Stimulated activated CD4-positive, alpha-beta T cell treated with anti-CD3 and anti-CD28 coated beads, Interleukin-15, amount 100 ng/mL, for 48 hours (primary cell): ENCODE measurements at regions not wholly inside any gene's neighbourhood (a gene's known extent, or its start where the extent isn't known, plus 50 kb on each side); places are given as distances from the start of the nearest gene placed in this dataset.

ENCODE experiments used
- DNase-seq, 2 donors: peaks; one replicate each; pipeline ENCODE4 v3.0.0-alpha.2; 2020; ENCODE audit warnings: low read depth in 2 of 2

DNA sequence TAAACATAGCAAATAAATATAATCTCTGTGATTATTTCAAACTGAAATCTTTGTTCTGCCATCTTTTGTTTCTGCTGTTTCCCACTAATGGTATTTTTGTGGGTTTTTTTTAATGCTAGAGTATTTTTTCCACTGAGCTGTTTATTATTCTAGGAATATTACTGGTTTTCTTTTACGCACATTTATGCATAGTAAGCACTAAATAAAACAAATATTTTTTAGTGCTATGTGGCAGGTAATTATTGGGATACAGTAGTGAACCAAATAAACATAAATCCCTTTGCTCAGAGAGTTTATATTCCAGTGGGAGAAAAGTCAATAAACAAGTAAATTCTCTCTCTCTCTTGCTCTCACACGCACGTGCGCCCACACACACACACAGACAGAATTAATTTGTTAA, 397.4 kb downstream of the PRDM5 start:
- no peak for DNase-seq

- no peak for DNase-seq
Observed at GRCh38 chr4:120524237-120524636, 398.3 kb downstream of the PRDM5 start.

GRCh38 chr4:120520761-120521160, 401.8 kb downstream of the PRDM5 start:
- no peak for DNase-seq

- DNase-seq = no peak
Observed at GRCh38 chr4:120517966-120518365, 404.6 kb downstream of the PRDM5 start.

DNA sequence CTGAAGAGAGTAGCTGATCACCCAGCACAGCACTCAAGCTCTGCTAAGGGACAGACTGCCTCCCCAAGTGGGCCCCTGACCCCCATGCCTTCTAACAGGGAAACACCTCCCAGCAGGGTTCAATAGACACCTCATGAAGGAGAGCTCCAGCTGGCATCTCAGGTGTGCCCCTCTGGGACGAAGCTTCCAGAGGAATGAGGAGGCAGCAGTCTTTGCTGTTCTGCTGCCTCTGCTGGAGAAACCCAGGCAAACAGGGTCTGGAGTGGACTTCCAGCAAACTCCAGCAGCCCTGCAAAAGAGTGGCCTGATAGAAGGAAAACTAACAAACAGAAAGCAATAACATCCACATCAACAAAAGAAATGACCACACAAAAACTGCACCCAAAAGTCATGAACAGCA, 412.8 kb downstream of the PRDM5 start:
- DNase-seq = no peak

- no peak for DNase-seq
Observed at GRCh38 chr4:120509222-120509621, 413.3 kb downstream of the PRDM5 start.

DNA sequence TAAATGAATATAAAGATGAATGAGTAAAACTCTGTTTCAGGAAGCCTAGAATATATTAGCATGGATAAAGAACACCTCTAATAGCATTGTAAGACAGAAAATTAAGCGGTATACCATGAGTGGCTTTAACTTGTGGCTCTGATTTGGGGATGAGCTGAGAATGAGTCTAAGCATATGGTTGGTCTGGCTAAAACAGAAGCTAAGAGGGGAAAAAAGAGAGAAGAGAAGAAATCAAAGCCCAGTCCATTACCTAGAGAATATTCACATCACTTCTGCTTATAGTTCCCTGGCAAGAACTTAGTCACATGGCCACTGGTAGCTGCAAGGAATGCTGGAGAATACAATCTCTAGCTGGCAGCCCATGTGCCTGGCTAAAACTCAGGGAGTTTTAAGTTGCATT, 414.5 kb downstream of the PRDM5 start:
- DNase-seq = no peak

DNA sequence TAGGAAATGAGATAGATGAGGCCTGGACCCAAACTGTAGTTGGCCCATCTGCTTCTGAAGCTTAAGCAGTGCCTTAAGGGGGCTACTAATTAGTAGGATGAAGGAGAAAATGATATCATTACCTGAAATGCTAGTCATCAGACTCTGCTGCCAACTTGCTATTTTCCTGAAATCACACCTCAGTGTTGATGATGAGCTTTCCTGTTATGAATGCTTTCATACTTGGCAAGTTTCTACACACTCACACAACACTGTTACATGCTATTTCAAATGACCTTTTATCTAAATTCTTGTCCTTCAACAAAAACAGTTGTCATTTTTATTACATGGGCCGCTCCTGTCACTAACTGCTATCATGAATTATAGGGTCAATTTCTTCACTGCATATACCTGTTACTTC, 416.0 kb downstream of the PRDM5 start:
- DNase-seq = no peak

GRCh38 chr4:120498678-120499077, 423.8 kb downstream of the PRDM5 start:
- DNase-seq = no peak

- DNase-seq = no peak
Observed at GRCh38 chr4:120491481-120491880, 424.8 kb upstream of the MAD2L1 start.

GRCh38 chr4:120481756-120482155, 415.1 kb upstream of the MAD2L1 start:
- DNase-seq = no peak

DNA sequence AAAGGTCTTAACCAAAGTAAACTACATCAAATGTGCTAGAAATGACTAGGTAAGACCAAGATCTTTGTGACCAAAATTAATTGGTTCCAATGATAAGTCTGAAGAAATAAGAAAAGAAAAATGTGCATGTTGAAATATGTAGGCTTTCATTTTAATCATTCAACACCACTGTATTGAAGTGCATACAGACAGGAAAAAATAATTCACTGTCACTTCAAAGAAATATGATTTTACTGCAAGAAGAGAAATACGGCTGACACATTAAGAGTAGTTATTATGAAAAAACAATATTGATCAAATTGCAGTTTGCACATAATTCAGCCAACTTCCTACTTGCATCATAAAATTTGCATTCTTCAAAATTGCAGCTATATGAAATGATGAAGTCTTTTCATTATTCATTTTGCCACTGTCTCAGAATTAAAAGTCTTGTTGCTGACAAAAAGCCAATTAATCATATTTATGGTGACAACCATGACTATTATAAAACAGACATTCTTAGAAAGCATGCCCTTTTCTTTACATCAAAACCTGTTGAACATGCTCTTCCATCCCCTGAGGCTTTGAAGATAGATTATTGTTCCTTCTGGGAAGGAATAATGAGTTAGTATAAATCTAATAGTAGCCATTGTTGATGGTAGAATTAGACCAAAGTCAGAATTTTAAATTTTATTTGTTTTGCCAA, 405.9 kb upstream of the MAD2L1 start:
- DNase-seq = no peak

- no peak for DNase-seq
Observed at GRCh38 chr4:120466429-120466828, 399.8 kb upstream of the MAD2L1 start.

DNA sequence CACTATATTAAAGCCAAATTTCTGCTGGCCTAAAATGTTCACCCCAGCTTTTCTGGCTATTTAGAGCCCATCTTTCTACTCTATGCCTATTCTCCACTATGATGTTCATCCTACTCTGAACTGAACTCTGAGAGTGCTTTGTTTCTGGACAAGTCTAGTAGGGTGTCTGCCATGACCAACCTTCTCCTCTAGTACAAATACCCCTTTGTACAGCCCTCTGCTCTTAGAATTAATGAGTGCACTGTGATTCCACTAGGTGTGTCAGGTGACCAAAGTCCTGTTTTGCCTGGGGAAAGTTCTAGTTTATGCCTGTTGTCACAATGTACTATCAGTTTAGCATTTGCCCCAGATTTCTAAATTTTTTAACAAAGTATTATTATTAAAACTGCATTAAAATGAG, 388.1 kb upstream of the MAD2L1 start:
- no peak for DNase-seq

- DNase-seq = no peak
Observed at GRCh38 chr4:120452536-120452935, 385.9 kb upstream of the MAD2L1 start.

DNA sequence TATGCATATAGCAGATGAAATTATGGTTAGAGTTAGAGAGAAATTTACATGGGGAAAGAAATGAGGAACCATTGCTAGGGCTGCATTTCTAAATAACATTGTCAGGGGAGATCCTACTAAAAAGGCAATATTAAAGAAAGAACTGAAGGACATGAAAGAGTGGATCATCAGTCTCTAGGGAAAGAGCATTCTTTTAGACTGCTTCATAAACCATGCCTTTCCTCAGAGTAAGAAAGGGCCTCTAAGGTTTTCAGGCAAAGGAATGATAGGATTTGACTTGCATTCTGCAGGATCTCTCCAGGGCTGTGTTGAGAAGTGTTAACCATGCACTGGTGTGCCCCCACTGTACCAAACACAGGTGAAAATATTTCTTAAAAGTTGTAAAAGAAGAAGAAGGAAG, 385.4 kb upstream of the MAD2L1 start:
- DNase-seq = no peak

DNA sequence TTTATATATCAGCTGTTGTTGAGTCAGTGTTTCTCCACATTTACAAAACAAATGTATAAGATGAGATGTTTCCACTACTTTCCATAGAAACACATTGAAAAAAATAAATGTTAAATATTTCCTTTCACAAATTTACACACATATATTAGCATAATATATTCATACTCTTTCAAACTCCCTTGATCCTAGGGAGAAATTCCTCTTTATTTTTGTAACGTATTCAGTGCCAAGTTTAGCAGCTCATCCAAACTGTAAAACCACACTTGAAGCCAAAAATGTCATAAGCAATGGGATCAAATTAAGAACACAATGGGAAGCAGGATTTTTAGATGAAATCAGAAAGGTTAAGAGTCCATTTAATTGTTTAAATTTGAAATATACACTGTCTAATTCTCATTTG, 381.1 kb upstream of the MAD2L1 start:
- DNase-seq = no peak

DNA sequence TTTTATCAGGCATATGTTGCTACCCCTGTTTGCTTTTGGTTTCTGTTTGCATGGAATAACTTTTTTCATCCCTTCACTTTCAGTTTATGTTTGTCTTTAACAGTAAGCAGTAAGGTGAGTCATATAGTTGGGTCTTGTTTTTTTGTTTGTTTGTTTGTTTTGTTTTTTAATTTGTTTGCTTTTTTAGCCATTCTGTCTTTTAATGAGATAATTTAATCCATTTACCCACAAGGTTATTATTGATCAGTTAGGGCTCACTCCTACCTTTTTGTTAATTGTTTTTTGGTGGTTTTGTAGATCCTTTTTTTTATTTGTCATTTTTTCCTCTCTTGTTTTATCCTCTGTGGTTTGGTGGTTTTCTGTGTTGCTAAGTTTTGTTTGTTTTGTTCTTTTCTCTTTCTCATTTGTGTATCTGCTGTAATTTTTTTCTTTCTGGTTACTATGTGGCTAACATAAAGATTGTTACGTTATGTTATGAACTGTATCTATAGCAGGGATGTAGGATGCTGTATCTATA, 379.5 kb upstream of the MAD2L1 start:
- no peak for DNase-seq

- DNase-seq = no peak
Observed at GRCh38 chr4:120445186-120445585, 378.5 kb upstream of the MAD2L1 start.

DNA sequence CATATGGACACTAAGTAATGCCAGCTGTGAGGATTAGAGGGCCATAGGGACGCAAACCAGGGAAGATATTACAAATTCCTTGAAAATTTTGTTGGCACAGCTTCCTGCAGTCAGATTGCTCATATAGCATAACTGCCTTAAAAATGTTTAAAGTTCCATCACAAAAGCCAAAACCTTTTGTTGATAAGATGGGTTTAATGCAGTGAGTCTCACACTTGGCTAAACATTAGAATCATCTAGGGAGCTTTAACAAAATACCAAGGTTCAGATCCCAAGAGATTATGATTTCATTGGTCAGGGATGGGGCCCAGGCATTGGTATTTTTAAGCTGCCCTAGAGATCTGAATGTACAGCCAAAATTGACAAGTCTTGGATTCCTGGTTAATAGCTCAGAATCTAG, 376.5 kb upstream of the MAD2L1 start:
- DNase-seq = no peak

GRCh38 chr4:120440730-120441129, 374.1 kb upstream of the MAD2L1 start:
- DNase-seq = no peak

DNA sequence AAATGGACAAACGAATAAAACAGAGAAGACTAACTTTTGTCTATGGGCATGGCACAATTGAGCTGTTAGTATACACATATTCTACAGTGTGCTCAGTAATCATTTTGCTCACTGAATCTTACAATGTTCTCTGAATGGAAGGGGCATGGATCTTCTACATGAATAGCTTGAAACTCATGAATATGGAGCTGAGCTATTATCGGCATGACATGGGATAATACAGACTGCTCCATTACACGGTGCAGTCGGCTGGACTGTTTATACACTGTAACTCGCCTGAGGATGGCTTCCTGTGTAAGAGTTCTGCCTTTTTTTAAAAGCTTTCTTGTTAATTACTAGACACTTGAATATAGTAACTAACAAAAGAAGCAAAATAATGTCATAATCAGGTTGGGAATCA, 368.5 kb upstream of the MAD2L1 start:
- no peak for DNase-seq

DNA sequence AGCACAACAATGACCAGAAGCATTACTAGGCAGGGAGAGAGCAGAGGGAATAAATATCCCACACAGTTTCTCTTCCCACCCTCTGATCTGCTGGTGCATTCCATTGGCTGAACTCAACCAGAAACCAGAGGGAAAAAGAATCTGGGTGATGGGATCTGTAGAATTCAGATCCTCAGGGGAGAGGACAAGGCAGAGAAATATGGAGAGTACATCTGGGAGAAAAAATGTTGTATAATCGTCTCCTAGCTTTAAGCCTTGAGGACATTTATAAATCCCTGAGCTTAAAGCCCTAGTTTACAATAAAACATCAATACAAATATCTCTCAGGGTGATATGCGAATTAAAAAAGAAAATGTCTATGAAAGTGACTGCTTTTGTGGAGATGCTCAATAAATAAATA, 368.1 kb upstream of the MAD2L1 start:
- no peak for DNase-seq

DNA sequence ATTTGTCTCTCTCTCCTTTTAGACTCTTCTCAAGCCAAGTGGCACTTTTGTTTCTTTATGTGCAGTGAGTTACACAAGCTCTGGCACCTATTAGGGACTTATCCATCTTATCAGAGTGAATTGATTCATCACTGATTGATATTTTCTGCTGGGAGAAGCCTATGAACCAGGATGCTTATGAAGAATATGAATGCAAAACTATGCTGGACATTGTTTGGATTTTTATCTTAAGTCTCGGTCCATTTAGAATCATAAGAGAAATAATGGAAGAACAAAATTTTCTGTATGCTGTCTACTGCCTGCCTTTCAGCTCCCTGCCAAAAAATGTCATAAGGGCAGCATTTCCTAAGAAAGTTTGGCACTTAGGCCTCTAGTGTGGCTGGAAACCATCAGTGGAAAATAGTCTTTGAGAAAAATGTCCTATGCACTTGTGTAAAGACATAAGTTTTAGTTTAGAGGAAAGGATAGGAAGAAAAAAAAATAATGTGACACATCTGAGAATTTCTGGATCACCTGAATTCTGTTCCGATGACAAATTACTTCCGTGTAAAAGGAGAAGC, 365.7 kb upstream of the MAD2L1 start:
- no peak for DNase-seq
